ENCODE measurements at regions not wholly inside any gene's neighbourhood (a gene's known extent, or its start where the extent isn't known, plus 50 kb on each side); places are given as distances from the start of the nearest gene placed in this dataset.
"Not testable (repeated sequence)": the region's sequence is repeated elsewhere in the genome, so short reads cannot be mapped to it uniquely, and the experiment has no call there.

- not testable (repeated sequence) for DNase-seq
These were observed 743.8 kb upstream of the CDH8 start for GRCh38 chr16:62780081-62780480.

GRCh38 chr16:62764572-62764971, 728.3 kb upstream of the CDH8 start:
- no peak for DNase-seq

- no peak for DNase-seq
These were observed 724.2 kb upstream of the CDH8 start for GRCh38 chr16:62760398-62760797.

GRCh38 chr16:62755938-62756337, 719.7 kb upstream of the CDH8 start:
- DNase-seq, result no peak

- DNase-seq, result no peak
These were observed 716.6 kb upstream of the CDH8 start for GRCh38 chr16:62752854-62753253.

DNA sequence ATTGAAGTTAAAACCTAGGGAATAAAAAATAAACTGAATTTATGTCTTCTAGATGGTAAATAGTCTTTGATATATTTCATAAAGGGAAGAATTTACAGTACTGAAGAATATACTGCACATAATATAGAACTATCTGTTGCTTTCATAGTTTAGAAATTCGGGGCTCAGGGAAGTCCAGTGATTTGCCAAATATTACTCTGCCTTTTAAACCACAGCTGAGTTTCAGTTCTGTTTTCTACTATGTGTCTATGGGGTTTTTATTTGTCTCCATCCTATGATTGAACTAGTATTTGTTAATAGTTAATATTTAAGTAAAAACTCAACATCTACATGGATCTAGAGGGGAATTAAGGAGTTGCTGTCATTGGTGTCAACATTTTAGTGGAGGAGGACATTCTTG, 715.0 kb upstream of the CDH8 start:
- DNase-seq, result no peak

DNA sequence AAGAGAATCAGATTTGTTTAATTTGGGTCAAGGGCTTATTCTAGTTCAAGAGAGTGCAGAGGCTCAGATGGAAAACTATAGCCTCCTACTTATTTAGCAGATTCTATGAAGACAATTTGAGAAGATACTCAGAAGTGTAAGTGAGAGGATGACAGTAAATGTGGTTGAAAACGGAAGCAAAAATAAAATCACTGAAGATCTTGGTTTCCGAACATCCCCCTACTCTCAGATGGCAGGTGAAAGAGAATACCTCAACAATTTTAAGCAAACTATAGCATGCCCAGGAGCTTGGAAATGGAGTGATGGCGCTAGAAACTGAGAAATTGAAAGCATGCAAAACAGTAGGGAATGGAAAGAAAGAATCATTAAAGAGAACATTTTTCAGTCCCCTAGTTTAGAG, 705.5 kb upstream of the CDH8 start:
- no peak for DNase-seq

DNA sequence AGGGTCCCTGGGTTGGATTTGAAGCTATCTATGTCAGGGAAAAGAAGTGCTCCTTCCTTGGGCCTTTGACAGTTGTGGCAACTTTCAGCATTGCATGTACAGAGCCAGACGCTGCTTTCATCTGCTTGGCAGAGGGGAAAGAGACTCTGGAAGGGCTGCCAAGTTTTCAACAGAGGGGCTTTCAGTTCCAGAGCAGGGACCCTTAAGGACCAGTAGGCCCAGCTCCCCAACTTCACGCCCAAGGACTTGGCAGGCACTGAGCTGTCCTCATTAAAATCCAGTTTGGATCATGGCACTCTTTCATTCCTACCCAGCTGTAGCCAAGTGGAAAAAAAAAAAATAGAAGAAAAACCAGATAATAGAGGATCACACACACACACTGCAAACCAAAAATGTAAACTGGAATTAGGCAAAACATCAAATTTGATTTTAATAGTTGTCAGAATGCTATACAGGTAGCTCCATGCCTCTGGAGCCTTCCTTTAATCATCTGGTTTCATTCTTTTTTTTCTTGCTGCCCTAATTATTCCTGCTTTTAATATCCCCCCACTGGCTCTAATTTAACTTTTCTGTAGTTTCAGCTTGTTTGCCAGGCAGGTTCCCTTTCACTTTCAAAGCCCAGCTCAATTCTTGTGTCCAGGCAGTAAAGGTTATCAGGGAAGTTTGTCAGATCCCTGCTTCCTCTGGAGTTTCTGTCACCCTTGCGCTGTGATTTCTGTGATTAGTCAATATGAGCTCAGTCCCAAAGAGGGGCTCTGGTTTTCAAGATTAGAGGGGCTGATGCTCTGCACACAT, 702.6 kb upstream of the CDH8 start:
- no peak for DNase-seq

DNA sequence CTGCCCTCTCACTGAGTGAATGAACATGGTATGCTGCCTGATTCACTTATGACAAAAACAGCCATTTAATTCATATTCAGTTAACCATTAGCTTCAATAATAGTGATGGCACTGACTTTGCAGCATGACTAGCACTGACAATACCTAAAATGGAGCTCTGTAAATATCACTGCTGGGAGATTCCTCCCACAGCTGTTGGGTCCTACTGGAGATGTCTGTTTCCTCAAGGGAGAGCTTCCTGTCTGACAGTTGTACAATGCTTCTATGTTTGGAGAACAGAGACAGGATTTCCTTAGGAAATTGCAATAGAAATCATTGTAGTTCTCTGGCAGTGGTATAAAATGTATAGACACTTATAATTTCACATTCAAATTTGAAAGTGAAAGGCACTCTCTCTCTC, 695.9 kb upstream of the CDH8 start:
- no peak for DNase-seq

DNA sequence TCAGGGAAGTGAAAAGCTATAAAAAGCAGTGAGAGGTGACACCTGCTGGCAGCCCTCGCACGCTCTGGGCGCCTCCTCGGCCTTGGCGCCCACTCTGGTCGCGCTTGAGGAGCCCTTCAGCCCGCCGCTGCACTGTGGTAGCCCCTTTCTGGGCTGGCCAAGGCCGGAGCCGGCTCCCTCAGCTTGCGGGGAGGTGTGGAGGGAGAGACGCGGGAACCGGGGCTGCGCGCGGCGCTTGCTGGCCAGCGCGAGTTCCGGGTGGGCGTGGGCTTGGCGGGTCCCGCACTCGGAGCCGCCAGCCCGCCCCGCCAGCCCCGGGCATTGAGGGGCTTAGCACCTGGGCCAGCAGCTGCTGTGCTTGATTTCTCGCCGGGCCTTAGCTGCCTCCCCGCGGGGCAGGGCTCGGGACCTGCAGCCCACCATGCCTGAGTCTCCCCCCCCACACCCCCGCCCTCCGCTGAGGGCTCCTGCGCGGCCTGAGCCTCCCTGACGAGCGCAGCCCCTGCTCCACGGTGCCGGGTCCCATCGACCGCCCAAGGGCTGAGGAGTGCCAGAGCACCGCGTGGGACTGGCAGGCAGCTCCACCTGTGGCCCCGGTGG, 688.5 kb upstream of the CDH8 start:
- DNase-seq, result not testable (repeated sequence)

- no peak for DNase-seq
These were observed 684.4 kb upstream of the CDH8 start for GRCh38 chr16:62720651-62721050.

GRCh38 chr16:62717026-62717425, 680.8 kb upstream of the CDH8 start:
- no peak for DNase-seq

DNA sequence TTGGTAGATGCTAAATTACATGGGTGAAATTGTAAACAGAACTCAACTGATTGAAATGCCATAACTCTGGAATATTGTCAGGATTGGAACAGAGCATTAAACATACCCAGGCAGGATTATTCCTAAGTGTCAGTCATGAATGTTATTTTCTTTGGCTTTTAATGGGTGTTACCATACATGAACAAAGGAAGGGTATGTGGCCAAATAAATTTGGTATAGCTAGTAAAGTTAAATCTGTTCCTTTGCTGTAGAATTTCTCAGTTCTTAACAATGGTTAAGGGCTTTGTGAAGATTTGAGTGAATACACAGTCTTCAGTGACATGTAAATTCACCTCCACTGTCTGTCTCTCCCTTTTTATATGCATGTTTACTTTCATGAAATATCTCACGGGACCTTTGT, 679.5 kb upstream of the CDH8 start:
- DNase-seq, result no peak

GRCh38 chr16:62712566-62712965, 676.3 kb upstream of the CDH8 start:
- DNase-seq, result no peak

- no peak for DNase-seq
These were observed 675.6 kb upstream of the CDH8 start for GRCh38 chr16:62711797-62712196.

DNA sequence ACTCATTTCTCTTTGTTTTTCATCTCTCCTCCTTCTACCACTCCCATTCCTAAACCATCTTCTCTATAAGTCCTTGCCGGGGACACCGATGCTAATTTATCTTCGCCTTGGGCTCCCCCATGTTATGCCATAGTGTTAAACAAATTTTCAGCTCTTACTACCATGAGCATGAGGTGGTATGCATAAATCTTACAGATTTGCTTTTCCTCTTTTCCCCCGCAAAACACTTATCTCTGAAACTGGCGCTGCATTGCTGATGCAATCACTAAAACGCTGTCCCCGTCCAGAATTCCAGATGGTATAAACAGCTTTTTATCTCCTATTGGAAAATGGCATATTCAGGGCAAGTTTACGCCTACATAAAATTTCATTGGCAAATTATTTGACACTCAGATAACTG, 673.6 kb upstream of the CDH8 start:
- no peak for DNase-seq

- DNase-seq, result no peak
These were observed 665.2 kb upstream of the CDH8 start for GRCh38 chr16:62701426-62701825.

GRCh38 chr16:62700426-62701294, 664.4 kb upstream of the CDH8 start:
- DNase-seq, result no peak

GRCh38 chr16:62692685-62693084, 656.4 kb upstream of the CDH8 start:
- no peak for DNase-seq

DNA sequence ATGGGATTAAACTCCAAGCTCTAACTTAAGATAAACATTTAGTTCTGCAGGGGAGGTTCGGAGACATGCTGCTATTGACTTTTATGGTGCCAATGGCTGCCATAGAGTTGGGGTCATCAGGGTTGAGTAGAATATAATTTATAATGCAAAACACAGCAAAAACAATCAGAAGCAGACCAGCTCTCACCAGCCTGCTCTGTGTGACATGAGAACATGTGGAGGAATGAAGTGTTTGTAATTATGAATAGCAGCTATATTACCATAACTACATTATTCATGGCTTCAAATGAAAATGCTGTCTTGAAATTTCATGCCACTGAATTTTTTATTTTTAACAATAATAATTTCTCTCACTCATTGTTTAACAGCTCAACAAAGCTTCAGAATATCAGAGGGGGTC, 645.6 kb upstream of the CDH8 start:
- no peak for DNase-seq

- no peak for DNase-seq
These were observed 642.6 kb upstream of the CDH8 start for GRCh38 chr16:62678796-62679195.

DNA sequence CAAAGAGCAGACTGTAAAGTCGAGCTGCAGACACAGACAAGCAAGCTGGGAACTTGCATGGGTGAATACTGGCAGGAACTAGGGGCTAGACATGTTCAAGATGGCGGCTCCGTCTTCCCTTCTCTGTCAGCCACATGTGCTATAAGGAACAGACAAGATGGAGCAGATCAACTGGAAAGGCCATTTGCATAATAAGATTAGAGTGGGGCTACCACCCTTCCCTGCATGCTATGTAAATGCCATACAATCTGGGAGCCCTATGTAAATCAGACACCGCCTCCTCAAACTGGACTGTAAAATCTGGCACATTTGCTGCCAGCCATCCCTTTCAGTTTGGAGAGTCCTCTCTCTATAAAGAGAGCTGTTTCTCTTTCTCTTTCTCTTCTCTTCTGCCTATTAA, 640.1 kb upstream of the CDH8 start:
- DNase-seq, result no peak

DNA sequence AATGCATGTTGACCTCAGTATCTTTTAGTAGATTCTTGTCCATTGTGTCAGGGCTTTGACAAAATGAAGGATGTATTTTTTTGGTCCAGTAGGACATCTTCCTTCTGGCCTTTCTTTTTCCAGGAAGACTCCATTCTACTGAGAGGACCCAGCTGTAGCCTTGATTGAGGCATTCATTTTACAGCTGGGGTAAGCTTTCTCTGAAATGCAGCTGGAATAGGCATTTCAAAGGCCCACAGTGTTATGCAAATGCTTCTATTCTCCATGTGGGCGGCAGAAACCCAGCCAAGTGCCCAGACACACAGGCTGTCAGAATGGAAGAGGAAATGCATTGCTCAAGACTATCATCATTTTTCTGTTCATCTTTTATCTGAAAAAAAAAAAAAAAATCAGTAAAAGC, 629.0 kb upstream of the CDH8 start:
- DNase-seq, result no peak

GRCh38 chr16:62664566-62664965, 628.3 kb upstream of the CDH8 start:
- no peak for DNase-seq
